HepG2 (cell line): ENCODE measurements at regions not wholly inside any gene's neighbourhood (a gene's known extent, or its start where the extent isn't known, plus 50 kb on each side); places are given as distances from the start of the nearest gene placed in this dataset.

Experiments
- ATAC-seq: fragments of 200-7000 bp; cut with Tn5 transposase; 3 replicates; pipeline ENCODE4 v1.9.1; 2020; ENCODE audit warnings: mild to moderate bottlenecking, moderate library complexity
- BruUV-seq: library from RNA; stranded (reverse); fragments of 400-500 nt; replicated peaks from 2 replicates; lab custom pipeline; 2021; lab: Mats Ljungman, UMichigan
- CTCF ChIA-PET: fragments of 300-600 bp; formaldehyde crosslinking; extraction: SDS; loops from one replicate; lab custom pipeline; 2021; ENCODE audit warnings: low total read pairs, inconsistent platforms, low intra/inter-chr PET ratio; lab: Yijun Ruan, JAX
- POLR2A ChIA-PET: fragments of 350-600 bp; sonication (Branson Sonifier 250); formaldehyde crosslinking; loops from one replicate; lab custom pipeline; 2020; ENCODE audit warnings: antibody characterized with exemption, inconsistent platforms; lab: Yijun Ruan, JAX
- DNase-seq: peaks from one replicate; pipeline ENCODE4 v3.0.0-alpha.2; 2015; ENCODE audit warnings: low spot score
- FAIRE-seq: peaks from 3 replicates; lab custom pipeline; 2011; peaks lifted over from hg19 to GRCh38; lab: Jason Lieb, UNC
- H2AFZ ChIP-seq: one replicate; pipeline ENCODE4 v1.6.1; 2011; ENCODE audit warnings: low read length, inconsistent platforms
- H3K27ac ChIP-seq: fragments of 300-600 bp; 3 replicates; pipeline ENCODE4 v1.8.0; 2011; ENCODE audit warnings: mixed run types, mild to moderate bottlenecking, mixed read lengths, low read length, inconsistent platforms; ENCODE audit not compliant: insufficient read depth; ENCODE audit errors: extremely low read length
- H3K27me3 ChIP-seq, 2 experiments: fragments of 200-600 bp in 1 of 2; 2 replicates in 1 of 2; 3 replicates in 1 of 2; pipeline versions ENCODE4 v1.6.0 to v1.8.0; 2011; ENCODE audit warnings: low read length in 2 of 2, mild to moderate bottlenecking in 2 of 2, moderate library complexity in 2 of 2, inconsistent platforms in 1 of 2; ENCODE audit not compliant: insufficient read depth in 2 of 2, control insufficient read depth in 1 of 2
- H3K36me3 ChIP-seq, 2 experiments: fragments of 200-600 bp in 1 of 2; replicated peaks in 1 of 2; 2 replicates in 1 of 2; 3 replicates in 1 of 2; pipeline versions ENCODE4 v1.5.1 to v1.8.0; 2011; ENCODE audit warnings: low read length in 2 of 2, inconsistent platforms in 1 of 2; ENCODE audit not compliant: insufficient read depth in 2 of 2, control insufficient read depth in 1 of 2
- H3K4me1 ChIP-seq: 2 replicates; pipeline ENCODE4 v1.5.1; 2012; ENCODE audit warnings: low read length, inconsistent platforms; ENCODE audit not compliant: insufficient read depth
- H3K4me2 ChIP-seq: 2 replicates; pipeline ENCODE4 v1.6.0; 2011; ENCODE audit warnings: low read depth, low read length, inconsistent platforms
- H3K4me3 ChIP-seq, 3 experiments: fragments of 200-600 bp in 1 of 3; sonication (generic), shearing (Covaris generic) in 1 of 3; replicated peaks in 1 of 3; 2 replicates each; pipeline ENCODE4 v1.5.1; 2011 to 2016; ENCODE audit warnings: low read length in 3 of 3, inconsistent platforms in 2 of 3, low read depth in 2 of 3, mild to moderate bottlenecking in 2 of 3, control low read depth in 1 of 3, mixed read lengths in 1 of 3; ENCODE audit not compliant: insufficient read depth in 1 of 3
- H3K79me2 ChIP-seq: one replicate; pipeline ENCODE4 v1.6.1; 2011; ENCODE audit warnings: low read length, inconsistent platforms; ENCODE audit not compliant: insufficient read depth
- H3K9ac ChIP-seq: 2 replicates; pipeline ENCODE4 v1.6.0; 2011; ENCODE audit warnings: mild to moderate bottlenecking, low read depth, low read length, inconsistent platforms; ENCODE audit not compliant: insufficient read depth
- H3K9me3 ChIP-seq: 2 replicates; pipeline ENCODE4 v1.5.1; 2012; ENCODE audit warnings: mild to moderate bottlenecking, low read length
- H4K20me1 ChIP-seq: 2 replicates; pipeline ENCODE4 v1.6.0; 2011; ENCODE audit warnings: inconsistent platforms, mild to moderate bottlenecking, low read length, moderate library complexity; ENCODE audit not compliant: insufficient read depth
- HOXA7 ChIP-seq: sonication (generic); formaldehyde crosslinking; IDR thresholded peaks from 2 replicates; pipeline ENCODE4 v1.8.1; 2022; ENCODE audit warnings: mild to moderate bottlenecking, missing genetic modification reagents, moderate library complexity
- ZNF260 ChIP-seq: sonication (generic); formaldehyde crosslinking; IDR thresholded peaks from 2 replicates; pipeline ENCODE4 v1.4.0; 2020; ENCODE audit warnings: missing genetic modification reagents, low read depth, mild to moderate bottlenecking, borderline replicate concordance
- ZNF367 ChIP-seq: sonication (generic); formaldehyde crosslinking; IDR thresholded peaks from 2 replicates; pipeline ENCODE4 v1.4.0; 2020; ENCODE audit warnings: missing genetic modification reagents, borderline replicate concordance
- ZNF546 ChIP-seq: sonication (generic); formaldehyde crosslinking; conservative IDR thresholded peaks from 2 replicates; pipeline ENCODE4 v1.8.1; 2023; ENCODE audit warnings: mild to moderate bottlenecking, missing genetic modification reagents
- ZNF639 ChIP-seq: conservative IDR thresholded peaks from 2 replicates; pipeline ENCODE4 v1.6.1; 2018; ENCODE audit warnings: missing genetic modification reagents
- ZNF772 ChIP-seq: sonication (generic); formaldehyde crosslinking; IDR thresholded peaks from 2 replicates; pipeline ENCODE4 v1.5.0; 2020; ENCODE audit warnings: mild to moderate bottlenecking, missing genetic modification reagents
- WGBS: methylation state at CpG from one replicate; pipeline ENCODE4 v1.1.6; 2017; ENCODE audit warnings: low lambda C conversion rate; 5-methylcytosine and 5-hydroxymethylcytosine counted together
- in situ Hi-C: cut with HindIII; loops from 2 replicates; pipeline ENCODE4 v1.10.0; 2017; ENCODE audit warnings: low pct_unique_long_range_greater_than_20kb; ENCODE audit not compliant: extremely low pct_ligation_motif_present
- intact Hi-C: fragments of 100-400 bp; cut with micrococcal nuclease; formaldehyde crosslinking; loops from one replicate; pipeline ENCODE4 v1.10.0; 2022; ENCODE audit not compliant: unreplicated experiment
- TF ChIP-seq, protein P1 (sequence below): sonication (generic); formaldehyde crosslinking; IDR thresholded peaks from 2 replicates; pipeline ENCODE4 v1.8.0; 2023; ENCODE audit warnings: mild to moderate bottlenecking, missing genetic modification reagents
- TF ChIP-seq, protein P2 (sequence below): sonication (generic); formaldehyde crosslinking; IDR thresholded peaks from 2 replicates; pipeline ENCODE4 v1.8.1; 2023; ENCODE audit warnings: mild to moderate bottlenecking, missing genetic modification reagents
- TF ChIP-seq, protein P3 (sequence below): sonication (generic); formaldehyde crosslinking; IDR thresholded peaks from 2 replicates; pipeline ENCODE4 v1.5.0; 2020; ENCODE audit warnings: mild to moderate bottlenecking, missing genetic modification reagents, borderline replicate concordance

- no peak for FAIRE-seq
- H3K79me2 ChIP-seq: no peaks in the 10 kb centered on the region
- WGBS: 50% methylated on average over 6 of the region's 9 CpGs
- H2AFZ ChIP-seq: no peak overlapping the region
- no peak overlapping the region for H3K4me2 ChIP-seq
- no peaks in the 10 kb centered on the region for H3K4me1 ChIP-seq
- no peaks in the 10 kb centered on the region for H4K20me1 ChIP-seq
- H3K27ac ChIP-seq: no peak overlapping the region
- H3K27me3 ChIP-seq: no peaks in the 10 kb centered on the region
- no peak for ATAC-seq
- no peak for DNase-seq
- H3K4me3 ChIP-seq: no peak overlapping the region
- CTCF ChIA-PET: no interaction called here
- TF ChIP-seq HOXA7 (CRISPR knock-in tag) (no peak), ZNF260 (no peak), ZNF639 (CRISPR knock-in tag) (no peak), ZNF546 (CRISPR knock-in tag) (no peak), ZNF772 (CRISPR knock-in tag) (no peak), ZNF367 (CRISPR knock-in tag) (no peak)
- TF ChIP-seq, protein P1, sequence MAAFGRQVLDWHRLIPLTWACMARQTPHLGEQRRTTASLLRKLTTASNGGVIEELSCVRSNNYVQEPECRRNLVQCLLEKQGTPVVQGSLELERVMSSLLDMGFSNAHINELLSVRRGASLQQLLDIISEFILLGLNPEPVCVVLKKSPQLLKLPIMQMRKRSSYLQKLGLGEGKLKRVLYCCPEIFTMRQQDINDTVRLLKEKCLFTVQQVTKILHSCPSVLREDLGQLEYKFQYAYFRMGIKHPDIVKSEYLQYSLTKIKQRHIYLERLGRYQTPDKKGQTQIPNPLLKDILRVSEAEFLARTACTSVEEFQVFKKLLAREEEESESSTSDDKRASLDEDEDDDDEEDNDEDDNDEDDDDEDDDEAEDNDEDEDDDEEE (CRISPR knock-in tag): no peak
- TF ChIP-seq, protein P2, sequence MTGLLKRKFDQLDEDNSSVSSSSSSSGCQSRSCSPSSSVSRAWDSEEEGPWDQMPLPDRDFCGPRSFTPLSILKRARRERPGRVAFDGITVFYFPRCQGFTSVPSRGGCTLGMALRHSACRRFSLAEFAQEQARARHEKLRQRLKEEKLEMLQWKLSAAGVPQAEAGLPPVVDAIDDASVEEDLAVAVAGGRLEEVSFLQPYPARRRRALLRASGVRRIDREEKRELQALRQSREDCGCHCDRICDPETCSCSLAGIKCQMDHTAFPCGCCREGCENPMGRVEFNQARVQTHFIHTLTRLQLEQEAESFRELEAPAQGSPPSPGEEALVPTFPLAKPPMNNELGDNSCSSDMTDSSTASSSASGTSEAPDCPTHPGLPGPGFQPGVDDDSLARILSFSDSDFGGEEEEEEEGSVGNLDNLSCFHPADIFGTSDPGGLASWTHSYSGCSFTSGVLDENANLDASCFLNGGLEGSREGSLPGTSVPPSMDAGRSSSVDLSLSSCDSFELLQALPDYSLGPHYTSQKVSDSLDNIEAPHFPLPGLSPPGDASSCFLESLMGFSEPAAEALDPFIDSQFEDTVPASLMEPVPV (CRISPR knock-in tag): no peak
- TF ChIP-seq, protein P3, sequence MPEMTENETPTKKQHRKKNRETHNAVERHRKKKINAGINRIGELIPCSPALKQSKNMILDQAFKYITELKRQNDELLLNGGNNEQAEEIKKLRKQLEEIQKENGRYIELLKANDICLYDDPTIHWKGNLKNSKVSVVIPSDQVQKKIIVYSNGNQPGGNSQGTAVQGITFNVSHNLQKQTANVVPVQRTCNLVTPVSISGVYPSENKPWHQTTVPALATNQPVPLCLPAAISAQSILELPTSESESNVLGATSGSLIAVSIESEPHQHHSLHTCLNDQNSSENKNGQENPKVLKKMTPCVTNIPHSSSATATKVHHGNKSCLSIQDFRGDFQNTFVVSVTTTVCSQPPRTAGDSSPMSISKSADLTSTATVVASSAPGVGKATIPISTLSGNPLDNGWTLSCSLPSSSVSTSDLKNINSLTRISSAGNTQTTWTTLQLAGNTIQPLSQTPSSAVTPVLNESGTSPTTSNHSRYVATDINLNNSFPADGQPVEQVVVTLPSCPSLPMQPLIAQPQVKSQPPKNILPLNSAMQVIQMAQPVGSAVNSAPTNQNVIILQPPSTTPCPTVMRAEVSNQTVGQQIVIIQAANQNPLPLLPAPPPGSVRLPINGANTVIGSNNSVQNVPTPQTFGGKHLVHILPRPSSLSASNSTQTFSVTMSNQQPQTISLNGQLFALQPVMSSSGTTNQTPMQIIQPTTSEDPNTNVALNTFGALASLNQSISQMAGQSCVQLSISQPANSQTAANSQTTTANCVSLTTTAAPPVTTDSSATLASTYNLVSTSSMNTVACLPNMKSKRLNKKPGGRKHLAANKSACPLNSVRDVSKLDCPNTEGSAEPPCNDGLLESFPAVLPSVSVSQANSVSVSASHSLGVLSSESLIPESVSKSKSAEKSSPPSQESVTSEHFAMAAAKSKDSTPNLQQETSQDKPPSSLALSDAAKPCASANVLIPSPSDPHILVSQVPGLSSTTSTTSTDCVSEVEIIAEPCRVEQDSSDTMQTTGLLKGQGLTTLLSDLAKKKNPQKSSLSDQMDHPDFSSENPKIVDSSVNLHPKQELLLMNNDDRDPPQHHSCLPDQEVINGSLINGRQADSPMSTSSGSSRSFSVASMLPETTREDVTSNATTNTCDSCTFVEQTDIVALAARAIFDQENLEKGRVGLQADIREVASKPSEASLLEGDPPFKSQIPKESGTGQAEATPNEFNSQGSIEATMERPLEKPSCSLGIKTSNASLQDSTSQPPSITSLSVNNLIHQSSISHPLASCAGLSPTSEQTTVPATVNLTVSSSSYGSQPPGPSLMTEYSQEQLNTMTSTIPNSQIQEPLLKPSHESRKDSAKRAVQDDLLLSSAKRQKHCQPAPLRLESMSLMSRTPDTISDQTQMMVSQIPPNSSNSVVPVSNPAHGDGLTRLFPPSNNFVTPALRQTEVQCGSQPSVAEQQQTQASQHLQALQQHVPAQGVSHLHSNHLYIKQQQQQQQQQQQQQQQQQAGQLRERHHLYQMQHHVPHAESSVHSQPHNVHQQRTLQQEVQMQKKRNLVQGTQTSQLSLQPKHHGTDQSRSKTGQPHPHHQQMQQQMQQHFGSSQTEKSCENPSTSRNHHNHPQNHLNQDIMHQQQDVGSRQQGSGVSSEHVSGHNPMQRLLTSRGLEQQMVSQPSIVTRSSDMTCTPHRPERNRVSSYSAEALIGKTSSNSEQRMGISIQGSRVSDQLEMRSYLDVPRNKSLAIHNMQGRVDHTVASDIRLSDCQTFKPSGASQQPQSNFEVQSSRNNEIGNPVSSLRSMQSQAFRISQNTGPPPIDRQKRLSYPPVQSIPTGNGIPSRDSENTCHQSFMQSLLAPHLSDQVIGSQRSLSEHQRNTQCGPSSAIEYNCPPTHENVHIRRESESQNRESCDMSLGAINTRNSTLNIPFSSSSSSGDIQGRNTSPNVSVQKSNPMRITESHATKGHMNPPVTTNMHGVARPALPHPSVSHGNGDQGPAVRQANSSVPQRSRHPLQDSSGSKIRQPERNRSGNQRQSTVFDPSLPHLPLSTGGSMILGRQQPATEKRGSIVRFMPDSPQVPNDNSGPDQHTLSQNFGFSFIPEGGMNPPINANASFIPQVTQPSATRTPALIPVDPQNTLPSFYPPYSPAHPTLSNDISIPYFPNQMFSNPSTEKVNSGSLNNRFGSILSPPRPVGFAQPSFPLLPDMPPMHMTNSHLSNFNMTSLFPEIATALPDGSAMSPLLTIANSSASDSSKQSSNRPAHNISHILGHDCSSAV: no peak
- no peaks in the 10 kb centered on the region for H3K36me3 ChIP-seq
- no peak overlapping the region for H3K9ac ChIP-seq
- H3K9me3 ChIP-seq: peaks cover 52% of the 10 kb centered on the region
- in situ Hi-C loops: no loop called here
- no TSS peak for BruUV-seq
- intact Hi-C loops: no loop called here
- POLR2A ChIA-PET: no interaction called here
Measured at GRCh38 chr4:32798471-32799159, 2078.4 kb downstream of the PCDH7 start.
